A549 (cell line): ENCODE measurements at regions not wholly inside any gene's neighbourhood (a gene's known extent, or its start where the extent isn't known, plus 50 kb on each side); places are given as distances from the start of the nearest gene placed in this dataset.
"Not testable (repeated sequence)": the region's sequence is repeated elsewhere in the genome, so short reads cannot be mapped to it uniquely, and the experiment has no call there.

ENCODE experiments used
- ATAC-seq, 2 experiments: fragments of 200-7000 bp in 1 of 2; fragments of >200 bp in 1 of 2; cut with Nextera tagmentation in 1 of 2; cut with Tn5 transposase in 1 of 2; 3 replicates each; pipeline versions ENCODE4 v1.8.0 to v1.9.1; 2018 to 2020; ENCODE audit warnings: mild to moderate bottlenecking in 1 of 2, moderate library complexity in 1 of 2
- CTCF ChIA-PET: fragments of 300-600 bp; sonication (Branson Sonifier 250); formaldehyde crosslinking; extraction: SDS; loops from one replicate; lab custom pipeline; 2021; ENCODE audit warnings: antibody characterized with exemption, inconsistent platforms; lab: Yijun Ruan, JAX
- POLR2A ChIA-PET: fragments of 350-600 bp; formaldehyde crosslinking; extraction: SDS; loops from one replicate; lab custom pipeline; 2021; ENCODE audit warnings: antibody characterized with exemption, inconsistent platforms; lab: Yijun Ruan, JAX
- DNase-seq, 2 experiments: peaks; one replicate each; pipeline versions ENCODE4 v3.0.0 to v3.0.0-alpha.2; 2011 to 2016; ENCODE audit warnings: low read depth in 1 of 2, low spot score in 1 of 2
- FAIRE-seq: peaks from 2 replicates; lab custom pipeline; 2011; peaks lifted over from hg19 to GRCh38; lab: Jason Lieb, UNC
- H3K27ac ChIP-seq, 2 experiments: fragments of >200 bp; sonication (Bioruptor Twin); formaldehyde crosslinking; 3 replicates each; pipeline ENCODE4 v1.5.1; 2016 to 2017
- H3K4me1 ChIP-seq: fragments of >200 bp; sonication (Bioruptor Twin); formaldehyde crosslinking; 3 replicates; pipeline ENCODE4 v1.6.1; 2016
- H3K4me2 ChIP-seq: fragments of >200 bp; sonication (Bioruptor Twin); formaldehyde crosslinking; 3 replicates; pipeline ENCODE4 v1.6.1; 2016
- H3K4me3 ChIP-seq: fragments of >200 bp; sonication (Bioruptor Twin); formaldehyde crosslinking; 3 replicates; pipeline ENCODE4 v1.5.1; 2016
- H3K9me3 ChIP-seq: fragments of >200 bp; sonication (Bioruptor Twin); formaldehyde crosslinking; 3 replicates; pipeline ENCODE4 v1.6.1; 2016
- CTCF ChIP-seq: fragments of >200 bp; sonication (Bioruptor Twin); formaldehyde crosslinking; IDR thresholded peaks from 3 replicates; pipeline ENCODE4 v1.5.1; 2016
- EP300 ChIP-seq, 2 experiments: fragments of >200 bp; sonication (Bioruptor Twin); formaldehyde crosslinking; IDR thresholded peaks; 2 replicates in 1 of 2; 3 replicates in 1 of 2; pipeline ENCODE4 v1.6.1; 2016 to 2017
- ESRRA ChIP-seq: fragments of 150-350 bp; IDR thresholded peaks from 2 replicates; pipeline ENCODE4 v1.6.1; 2014; ENCODE audit warnings: mild to moderate bottlenecking, low read length, borderline replicate concordance
- FOSB ChIP-seq: fragments of 250-450 bp; sonication (Bioruptor Pico); IDR thresholded peaks from 2 replicates; pipeline ENCODE4 v1.5.0; 2020; ENCODE audit warnings: mild to moderate bottlenecking, moderate library complexity
- FOSL2 ChIP-seq, 2 experiments: fragments of 450-650 bp in 1 of 2; fragments of >200 bp in 1 of 2; sonication (Bioruptor Twin) in 1 of 2; formaldehyde crosslinking; IDR thresholded peaks; 2 replicates each; pipeline versions ENCODE4 v1.5.0 to v1.6.1; 2016 to 2020; ENCODE audit warnings: mild to moderate bottlenecking in 1 of 2, moderate library complexity in 1 of 2
- FOXS1 ChIP-seq: fragments of 250-450 bp; sonication (Bioruptor Pico); IDR thresholded peaks from 2 replicates; pipeline ENCODE4 v1.5.0; 2020; ENCODE audit warnings: mild to moderate bottlenecking, moderate library complexity
- HDAC2 ChIP-seq: fragments of 200-600 bp; sonication (generic); IDR thresholded peaks from 2 replicates; pipeline ENCODE4 v1.6.1; 2016
- HOXB13 ChIP-seq: fragments of 250-450 bp; sonication (Bioruptor Pico); IDR thresholded peaks from 2 replicates; pipeline ENCODE4 v1.5.0; 2020; ENCODE audit warnings: low read depth, mild to moderate bottlenecking, moderate library complexity
- JUN ChIP-seq, 2 experiments: fragments of >200 bp; sonication (Bioruptor Twin); formaldehyde crosslinking; IDR thresholded peaks; 2 replicates in 1 of 2; 3 replicates in 1 of 2; pipeline ENCODE4 v1.6.1; 2016 to 2017
- MAFK ChIP-seq: fragments of 450-650 bp; IDR thresholded peaks from 2 replicates; pipeline ENCODE4 v1.6.1; 2014; ENCODE audit not compliant: partially characterized antibody
- MAZ ChIP-seq: fragments of 150-350 bp; IDR thresholded peaks from 2 replicates; pipeline ENCODE4 v1.6.1; 2014; ENCODE audit warnings: antibody characterized with exemption, low read depth, low read length, borderline replicate concordance
- MYC ChIP-seq: IDR thresholded peaks from 2 replicates; pipeline ENCODE4 v1.6.1; 2012; ENCODE audit warnings: mild to moderate bottlenecking, inconsistent platforms, low read length, improper control_type of control experiment, borderline replicate concordance
- NFE2L2 ChIP-seq: fragments of 150-350 bp; conservative IDR thresholded peaks from 2 replicates; pipeline ENCODE4 v1.6.1; 2014; ENCODE audit warnings: low read length
- NPAS2 ChIP-seq: fragments of 250-450 bp; sonication (Bioruptor Pico); IDR thresholded peaks from 2 replicates; pipeline ENCODE4 v1.8.0; 2022; ENCODE audit warnings: mild to moderate bottlenecking, moderate library complexity, borderline replicate concordance
- POLR2AphosphoS2 ChIP-seq: conservative IDR thresholded peaks from 2 replicates; pipeline ENCODE4 v1.6.1; 2012; ENCODE audit warnings: low read length, improper control_type of control experiment, inconsistent platforms
- RAD21 ChIP-seq, 2 experiments: fragments of >200 bp in 1 of 2; sonication (Bioruptor Twin) in 1 of 2; formaldehyde crosslinking in 1 of 2; IDR thresholded peaks in 1 of 2; conservative IDR thresholded peaks in 1 of 2; 2 replicates in 1 of 2; 3 replicates in 1 of 2; pipeline ENCODE4 v1.6.1; 2012 to 2018; ENCODE audit warnings: inconsistent platforms in 1 of 2
- RARB ChIP-seq: fragments of 250-450 bp; sonication (Bioruptor Pico); IDR thresholded peaks from 2 replicates; pipeline ENCODE4 v1.8.0; 2021; ENCODE audit warnings: mild to moderate bottlenecking, moderate library complexity
- SMC3 ChIP-seq: fragments of >200 bp; sonication (Bioruptor Twin); formaldehyde crosslinking; IDR thresholded peaks from 3 replicates; pipeline ENCODE4 v1.6.1; 2018; ENCODE audit warnings: inconsistent platforms
- USF2 ChIP-seq: fragments of 450-650 bp; IDR thresholded peaks from 2 replicates; pipeline ENCODE4 v1.6.1; 2014; ENCODE audit warnings: antibody characterized with exemption
- ZFP36 ChIP-seq: fragments of 450-650 bp; IDR thresholded peaks from 2 replicates; pipeline ENCODE4 v1.6.1; 2014; ENCODE audit warnings: borderline replicate concordance; ENCODE audit not compliant: partially characterized antibody
- WGBS: methylation state at CpG from one replicate; pipeline ENCODE4 v1.1.6; 2017; ENCODE audit errors: missing lambda C conversion rate; 5-methylcytosine and 5-hydroxymethylcytosine counted together
- TF ChIP-seq, protein P1 (sequence below): fragments of >200 bp; sonication (Bioruptor Twin); formaldehyde crosslinking; IDR thresholded peaks from 2 replicates; pipeline ENCODE4 v1.6.1; 2016
- TF ChIP-seq, protein P2 (sequence below): IDR thresholded peaks from 2 replicates; pipeline ENCODE4 v1.6.1; 2012; ENCODE audit warnings: low read depth, borderline replicate concordance
- TF ChIP-seq, protein P3 (sequence below): fragments of 200-600 bp; sonication (generic); IDR thresholded peaks from 2 replicates; pipeline ENCODE4 v1.6.1; 2016; ENCODE audit warnings: antibody characterized with exemption, mild to moderate bottlenecking, moderate library complexity

DNA sequence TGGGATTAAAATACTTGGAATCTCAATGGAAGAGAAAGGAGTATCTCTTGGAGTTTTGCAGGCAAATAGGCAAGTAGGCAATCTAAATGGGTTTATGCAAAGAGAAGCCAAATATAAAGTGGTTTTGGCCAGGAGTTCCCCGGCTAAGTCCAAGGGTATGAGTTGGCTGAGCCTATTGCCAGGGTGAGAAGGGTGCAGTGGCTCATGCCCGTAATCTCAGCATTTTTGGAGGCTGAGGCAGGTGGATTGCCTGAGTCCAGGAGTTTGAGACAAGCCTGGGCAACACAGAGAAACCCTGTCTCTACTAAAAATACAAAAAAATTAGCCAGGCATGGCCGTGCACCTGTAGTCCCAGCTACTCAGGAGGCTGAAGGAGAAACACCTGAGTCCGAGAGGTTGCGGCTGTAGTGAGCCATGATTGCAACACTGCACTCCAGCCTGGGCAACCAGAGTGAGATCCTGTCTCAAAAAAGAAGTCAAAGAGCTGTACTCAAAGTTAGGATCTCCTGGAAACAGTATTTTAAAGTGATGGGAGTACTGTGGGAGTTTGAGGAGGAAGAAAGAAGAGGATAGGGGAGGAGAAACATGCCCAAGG is 130.4 kb upstream of the RAB18 start (continued):
- TF ChIP-seq RARB (CRISPR knock-in tag), result no peak
- TF ChIP-seq, protein P1, sequence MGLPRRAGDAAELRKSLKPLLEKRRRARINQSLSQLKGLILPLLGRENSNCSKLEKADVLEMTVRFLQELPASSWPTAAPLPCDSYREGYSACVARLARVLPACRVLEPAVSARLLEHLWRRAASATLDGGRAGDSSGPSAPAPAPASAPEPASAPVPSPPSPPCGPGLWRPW, result no peak

DNA sequence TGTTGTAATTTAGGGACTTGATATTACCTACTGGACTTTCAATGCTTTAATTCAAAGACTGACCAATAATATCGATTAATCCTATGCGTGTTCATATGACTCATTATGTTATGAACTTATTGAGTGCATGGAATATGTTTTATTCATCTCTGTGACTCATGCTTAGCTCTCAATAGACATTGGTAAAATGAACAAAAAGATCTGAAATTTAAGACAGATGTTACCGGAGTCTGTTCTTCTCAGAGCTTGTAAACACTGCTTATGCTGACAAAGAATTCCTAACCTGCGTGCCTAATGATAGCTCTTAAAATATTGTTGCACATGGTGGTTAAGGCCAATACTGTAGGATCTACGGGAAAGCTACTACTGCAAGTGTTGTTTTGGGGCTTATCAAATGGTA is 131.5 kb upstream of the ACBD5 start:
- Histone ChIP-seq H3K27ac (no peak overlapping the region), H3K9me3 (no peaks in the 10 kb centered on the region), H3K4me2 (no peak overlapping the region), H3K4me3 (no peak overlapping the region), H3K4me1 (no peaks in the 10 kb centered on the region)
- DNase-seq (no peak), ATAC-seq (no peak), FAIRE-seq (peak; percentile 32)
- 74% methylated on average over 5 of the region's 5 CpGs for WGBS
- CTCF ChIA-PET, result interaction anchor here (1.2 to 4.2 kb wide), 8 partner anchors 9 to 1009 kb away, joined by 3 to 13 read pairs (median 4); no protein-coding TSS in a partner anchor
- POLR2A ChIA-PET, result no interaction called here
- TF ChIP-seq FOSL2 (IDR thresholded peaks at IDR 0.05) (no peak), FOSL2 (CRISPR knock-in tag; IDR thresholded peaks at IDR 0.05) (peak; percentile 19; the same call in 1 of the 2 replicates), FOSB (no peak)

GRCh38 chr10:27371375-27371774 is 130.8 kb upstream of the ACBD5 start:
- DNase-seq, POLR2A ChIA-PET, H3K4me1 ChIP-seq, FAIRE-seq, H3K27ac ChIP-seq, H3K9me3 ChIP-seq, H3K4me2 ChIP-seq, H3K4me3 ChIP-seq, ATAC-seq: not testable (repeated sequence)
- 46% methylated on average over 5 of the region's 5 CpGs for WGBS
- CTCF ChIA-PET, result interaction anchor here (0.7 to 4.2 kb wide), 10 partner anchors 9 to 1010 kb away, joined by 3 to 13 read pairs (median 4); no protein-coding TSS in a partner anchor

- Histone ChIP-seq H3K27ac (no peak overlapping the region), H3K4me2 (no peak overlapping the region), H3K4me1 (no peaks in the 10 kb centered on the region), H3K9me3 (no peaks in the 10 kb centered on the region), H3K4me3 (no peak overlapping the region)
- TF ChIP-seq NPAS2 (CRISPR knock-in tag), result no peak
- no peak for TF ChIP-seq ESRRA
- TF ChIP-seq MYC, result no peak
- TF ChIP-seq, protein P2, sequence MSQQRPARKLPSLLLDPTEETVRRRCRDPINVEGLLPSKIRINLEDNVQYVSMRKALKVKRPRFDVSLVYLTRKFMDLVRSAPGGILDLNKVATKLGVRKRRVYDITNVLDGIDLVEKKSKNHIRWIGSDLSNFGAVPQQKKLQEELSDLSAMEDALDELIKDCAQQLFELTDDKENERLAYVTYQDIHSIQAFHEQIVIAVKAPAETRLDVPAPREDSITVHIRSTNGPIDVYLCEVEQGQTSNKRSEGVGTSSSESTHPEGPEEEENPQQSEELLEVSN, result no peak
- no peak for TF ChIP-seq RARB (CRISPR knock-in tag)
- TF ChIP-seq ZFP36, result no peak
- TF ChIP-seq USF2, result no peak
- TF ChIP-seq POLR2AphosphoS2, result no peak
- no peak for TF ChIP-seq JUN (IDR thresholded peaks at IDR 0.05)
- TF ChIP-seq HOXB13 (CRISPR knock-in tag), result no peak
- TF ChIP-seq, protein P3, sequence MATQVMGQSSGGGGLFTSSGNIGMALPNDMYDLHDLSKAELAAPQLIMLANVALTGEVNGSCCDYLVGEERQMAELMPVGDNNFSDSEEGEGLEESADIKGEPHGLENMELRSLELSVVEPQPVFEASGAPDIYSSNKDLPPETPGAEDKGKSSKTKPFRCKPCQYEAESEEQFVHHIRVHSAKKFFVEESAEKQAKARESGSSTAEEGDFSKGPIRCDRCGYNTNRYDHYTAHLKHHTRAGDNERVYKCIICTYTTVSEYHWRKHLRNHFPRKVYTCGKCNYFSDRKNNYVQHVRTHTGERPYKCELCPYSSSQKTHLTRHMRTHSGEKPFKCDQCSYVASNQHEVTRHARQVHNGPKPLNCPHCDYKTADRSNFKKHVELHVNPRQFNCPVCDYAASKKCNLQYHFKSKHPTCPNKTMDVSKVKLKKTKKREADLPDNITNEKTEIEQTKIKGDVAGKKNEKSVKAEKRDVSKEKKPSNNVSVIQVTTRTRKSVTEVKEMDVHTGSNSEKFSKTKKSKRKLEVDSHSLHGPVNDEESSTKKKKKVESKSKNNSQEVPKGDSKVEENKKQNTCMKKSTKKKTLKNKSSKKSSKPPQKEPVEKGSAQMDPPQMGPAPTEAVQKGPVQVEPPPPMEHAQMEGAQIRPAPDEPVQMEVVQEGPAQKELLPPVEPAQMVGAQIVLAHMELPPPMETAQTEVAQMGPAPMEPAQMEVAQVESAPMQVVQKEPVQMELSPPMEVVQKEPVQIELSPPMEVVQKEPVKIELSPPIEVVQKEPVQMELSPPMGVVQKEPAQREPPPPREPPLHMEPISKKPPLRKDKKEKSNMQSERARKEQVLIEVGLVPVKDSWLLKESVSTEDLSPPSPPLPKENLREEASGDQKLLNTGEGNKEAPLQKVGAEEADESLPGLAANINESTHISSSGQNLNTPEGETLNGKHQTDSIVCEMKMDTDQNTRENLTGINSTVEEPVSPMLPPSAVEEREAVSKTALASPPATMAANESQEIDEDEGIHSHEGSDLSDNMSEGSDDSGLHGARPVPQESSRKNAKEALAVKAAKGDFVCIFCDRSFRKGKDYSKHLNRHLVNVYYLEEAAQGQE, result no peak
- TF ChIP-seq EP300 (IDR thresholded peaks at IDR 0.05), result no peak
- TF ChIP-seq NFE2L2, result no peak
- TF ChIP-seq MAZ, result no peak
- TF ChIP-seq HDAC2, result no peak
- peak; percentile 60 to 77 for TF ChIP-seq RAD21 (conservative IDR thresholded peaks at IDR 0.05 in 1 of 2, IDR thresholded peaks at IDR 0.05 in 1 of 2)
- peak; percentile 66 for TF ChIP-seq CTCF
- TF ChIP-seq FOXS1 (CRISPR knock-in tag), result no peak
- TF ChIP-seq MAFK, result no peak
- TF ChIP-seq SMC3, result peak; percentile 52; the same call in 2 of the 3 replicates
- FAIRE-seq, result no peak
- ChIA-PET CTCF (interaction anchor here (0.6 to 1.7 kb wide), 17 partner anchors 9 to 1370 kb away, joined by 3 to 12 read pairs (median 3); no protein-coding TSS in a partner anchor), POLR2A (interaction anchor here (0.6 kb wide), 1 partner anchor 119 kb away, joined by 3 read pairs; no protein-coding TSS in a partner anchor)
- ATAC-seq, result peak in 1 of 2 experiments; percentile 26; a peak in 1 of 6 replicates
- DNase-seq, result peak; percentile 12 to 25
- 68% methylated on average over 3 of the region's 3 CpGs for WGBS
Observed at GRCh38 chr10:27369880-27370279, 129.3 kb upstream of the ACBD5 start.
